NOMO-1 treated with DMSO at 0.1 percent for 48 hours (cell line): ENCODE measurements at regions not wholly inside any gene's neighbourhood (a gene's known extent, or its start where the extent isn't known, plus 50 kb on each side); places are given as distances from the start of the nearest gene placed in this dataset.
"Not testable (repeated sequence)": the region's sequence is repeated elsewhere in the genome, so short reads cannot be mapped to it uniquely, and the experiment has no call there.

Experiments used
- DNase-seq: peaks from one replicate; lab custom pipeline; 2025; ENCODE audit not compliant: unreplicated experiment; lab: John Stamatoyannopoulos, UW

GRCh38 chr5:6081727-6082210 is 296.6 kb downstream of the MED10 start:
- no peak for DNase-seq

DNA sequence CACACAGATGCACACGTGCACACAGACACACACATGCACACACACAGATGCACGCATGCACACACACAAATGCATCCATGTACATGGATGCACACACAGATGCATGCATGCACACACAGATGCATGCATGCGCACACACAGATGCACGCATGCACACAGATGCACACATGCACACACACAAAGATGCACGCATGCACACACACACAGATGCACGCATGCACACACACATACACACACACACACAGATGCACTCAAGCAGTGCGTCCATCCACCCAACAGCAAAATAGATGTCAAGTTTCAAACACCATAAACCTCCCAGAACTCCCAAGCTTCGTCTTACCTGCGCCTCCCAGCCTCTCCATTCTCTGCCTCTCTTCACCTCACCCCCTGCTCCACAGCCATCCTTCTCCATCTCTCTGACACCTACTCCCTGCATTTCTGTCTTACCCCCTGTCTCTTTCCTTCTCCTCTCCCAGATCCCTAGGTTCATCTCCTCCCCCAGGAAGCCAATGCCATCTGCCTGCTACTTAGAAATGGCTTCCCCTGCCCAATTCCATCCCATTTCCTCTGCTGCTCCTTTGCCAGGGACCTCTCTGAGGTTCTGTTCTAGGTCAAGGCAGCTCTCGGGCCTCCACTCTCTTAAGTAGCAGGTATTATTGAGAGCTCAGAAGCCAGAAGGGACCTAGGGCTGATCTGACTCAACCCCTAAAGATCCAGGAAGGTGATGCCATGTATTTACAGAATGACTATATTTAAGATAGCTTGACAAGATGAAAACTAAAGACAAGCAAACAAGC is 297.2 kb downstream of the MED10 start:
- no peak for DNase-seq

DNA sequence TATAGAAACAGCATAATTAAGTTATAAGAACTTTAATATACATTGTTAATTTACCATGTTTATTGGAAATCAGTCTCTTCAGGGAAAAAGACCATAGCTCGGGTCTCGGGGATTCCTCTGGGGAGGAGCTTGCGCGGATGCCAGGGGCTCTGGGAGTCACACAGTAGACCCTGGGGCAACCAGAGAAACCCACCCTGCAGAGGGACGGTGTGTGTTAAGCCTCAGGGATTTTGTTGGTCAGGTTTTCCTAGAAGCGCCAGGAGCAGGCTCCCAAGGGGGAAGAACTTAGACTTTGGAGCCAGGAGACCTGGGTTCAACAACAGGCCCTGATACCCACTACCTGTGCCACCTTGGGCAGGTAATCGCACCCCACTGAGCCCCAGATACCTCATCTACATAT is 297.9 kb downstream of the MED10 start:
- DNase-seq: no peak

- no peak for DNase-seq
These were observed 299.5 kb downstream of the MED10 start for GRCh38 chr5:6078881-6079280.

DNA sequence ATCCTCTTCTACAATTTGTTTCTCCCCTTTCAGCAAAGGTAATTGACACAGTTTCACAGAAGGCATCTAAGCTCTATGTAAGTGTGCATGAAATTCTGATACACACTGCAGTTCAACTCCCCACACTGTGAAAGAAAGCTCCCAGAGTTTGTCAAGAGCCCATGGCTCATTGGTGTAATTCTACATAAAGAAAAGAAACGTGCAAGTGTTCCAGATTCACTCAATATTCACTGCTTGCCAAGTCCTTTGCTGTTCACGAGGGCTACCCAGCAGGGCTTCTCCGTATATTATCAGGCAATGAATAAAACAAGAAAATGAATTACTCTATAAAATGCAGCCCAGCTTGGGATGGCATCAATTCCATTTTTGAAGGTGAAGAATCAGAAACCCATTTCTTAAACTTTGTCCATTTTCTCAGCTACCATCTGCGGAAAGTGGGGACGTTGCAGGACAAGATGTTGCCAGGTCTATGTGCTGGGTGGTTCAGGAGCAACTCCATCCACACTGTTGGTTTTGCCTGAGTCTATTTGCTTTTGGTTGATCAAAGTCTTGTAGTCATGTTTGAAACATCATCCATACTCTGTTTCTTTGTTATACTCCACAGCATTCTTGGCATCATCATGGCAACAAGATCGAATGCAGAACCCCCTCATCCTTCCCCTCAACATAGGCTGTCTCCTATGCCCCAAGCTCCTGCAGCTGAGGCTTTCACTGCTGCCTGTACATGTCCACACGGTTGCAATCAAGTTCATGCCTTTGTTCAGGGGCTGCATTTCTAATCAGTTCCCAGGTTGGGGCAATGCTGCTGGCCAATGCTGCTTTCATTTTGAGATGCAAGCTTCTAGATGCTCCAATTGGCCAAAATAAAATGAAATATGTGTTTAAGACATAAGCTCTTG is 301.8 kb downstream of the MED10 start:
- DNase-seq: no peak

GRCh38 chr5:6072488-6072887 is 305.9 kb downstream of the MED10 start:
- not testable (repeated sequence) for DNase-seq

- no peak for DNase-seq
These were observed 308.7 kb downstream of the MED10 start for GRCh38 chr5:6069496-6070185.

DNA sequence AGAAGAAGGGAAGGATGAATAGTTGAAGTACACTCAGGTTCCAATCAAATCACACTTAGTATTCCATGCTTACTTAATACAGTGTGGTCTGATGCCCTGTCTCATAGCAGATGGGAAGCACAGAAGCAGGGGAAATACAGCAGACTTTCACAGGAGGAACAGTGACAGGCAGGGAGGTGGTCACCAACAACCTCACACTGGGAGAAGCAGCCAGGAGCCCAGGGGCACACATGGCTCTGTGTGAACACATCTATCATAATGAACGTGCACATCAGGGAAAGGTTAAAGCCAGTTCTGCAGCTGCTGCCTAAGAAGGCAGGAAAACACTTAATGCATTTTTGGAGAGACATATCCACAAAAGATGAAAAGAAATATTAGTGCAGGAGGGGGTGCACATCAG is 312.3 kb downstream of the MED10 start:
- no peak for DNase-seq

DNA sequence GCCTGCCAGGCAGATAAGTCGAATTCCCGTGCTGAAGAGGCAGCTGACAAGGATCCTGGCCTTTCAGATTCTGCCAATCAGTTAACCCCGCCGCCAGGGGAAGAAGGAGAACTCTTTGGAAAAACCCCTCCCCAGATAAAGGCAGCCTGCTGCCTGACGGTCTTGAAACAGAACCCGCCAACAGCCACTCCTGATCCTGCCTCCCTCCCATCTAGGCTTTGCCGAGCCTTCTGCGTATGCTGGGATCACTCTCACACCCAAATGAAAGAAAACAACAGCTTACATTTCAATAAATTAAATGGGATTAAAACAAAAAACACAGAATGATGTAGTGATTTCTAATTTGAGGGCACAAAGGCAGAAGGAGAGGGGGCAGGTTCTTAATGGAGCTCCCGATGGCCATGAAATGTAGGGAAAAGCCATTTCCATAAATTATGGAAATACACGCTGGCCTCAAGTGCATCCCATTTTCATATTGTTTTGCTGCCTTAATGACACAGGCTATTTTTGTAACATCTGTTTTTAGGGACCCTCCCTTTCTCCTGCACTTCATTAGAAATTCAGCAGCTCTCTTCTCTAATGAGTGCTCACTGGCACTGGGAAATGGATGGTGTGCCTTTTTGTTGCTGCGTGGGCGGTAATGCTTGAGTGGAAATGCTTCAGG is 319.1 kb downstream of the MED10 start:
- no peak for DNase-seq

DNA sequence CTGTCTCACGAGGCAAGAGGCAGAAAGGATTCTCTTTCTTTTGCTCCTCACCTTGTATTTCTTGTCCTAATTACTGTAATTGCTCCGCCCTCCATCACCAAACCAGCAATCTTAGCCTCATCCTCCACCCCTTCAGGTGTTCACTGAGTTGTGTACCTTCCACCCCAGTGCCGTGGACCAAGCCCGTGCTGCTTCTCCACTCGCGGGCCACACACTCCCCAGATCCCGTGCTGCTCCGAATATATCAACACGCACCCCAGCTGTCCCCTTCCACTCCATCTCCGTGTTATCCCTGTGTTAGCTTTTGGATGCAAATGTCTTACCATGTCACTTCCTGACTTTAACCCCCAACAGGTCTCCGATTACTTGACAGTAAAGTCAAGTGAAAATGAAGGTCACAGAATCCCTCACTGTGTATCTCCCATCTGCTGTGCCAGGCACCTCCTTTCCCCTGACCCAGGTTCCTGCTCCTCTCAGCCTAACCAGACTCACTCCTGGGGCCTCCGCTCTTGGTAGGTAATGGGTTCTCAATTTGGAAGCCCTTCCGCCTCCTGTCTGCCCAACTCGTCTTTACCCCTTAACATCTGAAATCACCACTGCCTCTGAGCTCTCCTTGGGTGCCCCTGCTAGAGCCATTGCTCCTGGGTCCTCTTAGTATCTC is 320.2 kb downstream of the MED10 start:
- no peak for DNase-seq

DNA sequence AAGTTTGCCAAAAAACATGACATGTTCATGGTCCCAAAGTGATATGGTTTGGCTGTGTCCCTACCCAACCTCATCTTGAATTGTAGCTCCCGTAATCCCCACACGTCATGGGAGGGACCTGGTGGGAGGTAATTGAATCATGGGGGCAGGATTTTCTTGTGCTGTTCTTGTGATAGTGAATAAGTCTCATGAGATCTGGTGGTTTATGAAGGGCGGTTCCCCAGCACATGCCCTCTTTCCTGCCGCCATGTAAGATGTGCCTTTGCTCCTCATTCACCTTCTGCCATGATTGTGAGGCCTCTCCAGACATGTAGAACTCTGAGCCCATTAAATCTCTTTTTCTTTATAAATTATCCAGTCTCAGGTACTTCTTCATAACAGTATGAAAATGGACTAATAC is 322.1 kb downstream of the MED10 start:
- DNase-seq: no peak

DNA sequence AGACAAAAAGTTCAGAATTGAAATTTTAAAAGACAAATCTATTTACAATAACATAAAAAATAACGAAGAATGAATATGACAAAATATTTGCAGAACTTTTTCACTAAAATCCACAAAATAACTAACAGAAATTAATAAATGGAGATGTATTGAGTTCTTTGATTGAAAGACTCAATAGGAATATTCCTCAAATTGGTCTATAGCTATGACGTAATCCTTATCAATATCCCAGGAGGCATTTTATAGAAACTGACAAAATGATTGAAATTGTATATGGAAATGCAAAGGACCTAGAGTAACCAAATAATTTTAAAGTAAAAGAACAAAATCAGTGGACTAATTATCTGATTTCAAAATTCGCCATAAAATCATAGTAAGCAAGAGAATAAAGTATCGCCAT is 328.7 kb downstream of the MED10 start:
- DNase-seq: no peak

GRCh38 chr5:6048746-6049145 is 329.6 kb downstream of the MED10 start:
- no peak for DNase-seq

DNA sequence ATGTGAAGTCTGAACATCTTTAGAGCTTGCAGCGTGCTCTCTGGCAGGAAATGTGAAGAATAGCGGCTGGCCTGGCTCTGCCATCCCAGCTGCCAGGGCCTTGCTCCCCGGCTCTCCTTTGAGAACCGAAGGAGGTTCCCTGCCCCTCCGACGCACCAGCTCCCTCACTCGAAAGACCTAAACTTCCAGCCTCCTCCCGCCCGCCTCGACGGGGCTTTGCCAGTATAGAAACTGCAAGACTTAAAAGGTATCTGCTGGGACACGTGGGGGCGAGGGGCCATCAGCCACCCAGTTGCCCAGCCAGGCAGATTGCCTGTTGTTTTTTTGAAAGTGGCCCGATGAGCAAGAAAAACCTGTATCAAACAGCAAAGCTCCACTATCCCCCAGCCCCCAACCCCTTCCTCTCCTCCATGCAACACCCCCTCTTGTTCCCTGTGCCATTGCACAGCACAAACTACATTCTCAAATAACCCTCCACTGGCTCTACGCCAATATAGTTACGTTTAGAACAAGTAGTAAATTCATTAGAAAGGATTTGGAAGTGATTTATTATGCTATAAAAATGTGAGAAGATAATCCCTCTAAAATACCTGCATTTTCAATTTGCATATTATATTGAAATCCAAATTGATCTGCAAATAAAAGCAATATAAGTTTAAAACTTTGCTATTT is 331.9 kb downstream of the MED10 start:
- no peak for DNase-seq

DNA sequence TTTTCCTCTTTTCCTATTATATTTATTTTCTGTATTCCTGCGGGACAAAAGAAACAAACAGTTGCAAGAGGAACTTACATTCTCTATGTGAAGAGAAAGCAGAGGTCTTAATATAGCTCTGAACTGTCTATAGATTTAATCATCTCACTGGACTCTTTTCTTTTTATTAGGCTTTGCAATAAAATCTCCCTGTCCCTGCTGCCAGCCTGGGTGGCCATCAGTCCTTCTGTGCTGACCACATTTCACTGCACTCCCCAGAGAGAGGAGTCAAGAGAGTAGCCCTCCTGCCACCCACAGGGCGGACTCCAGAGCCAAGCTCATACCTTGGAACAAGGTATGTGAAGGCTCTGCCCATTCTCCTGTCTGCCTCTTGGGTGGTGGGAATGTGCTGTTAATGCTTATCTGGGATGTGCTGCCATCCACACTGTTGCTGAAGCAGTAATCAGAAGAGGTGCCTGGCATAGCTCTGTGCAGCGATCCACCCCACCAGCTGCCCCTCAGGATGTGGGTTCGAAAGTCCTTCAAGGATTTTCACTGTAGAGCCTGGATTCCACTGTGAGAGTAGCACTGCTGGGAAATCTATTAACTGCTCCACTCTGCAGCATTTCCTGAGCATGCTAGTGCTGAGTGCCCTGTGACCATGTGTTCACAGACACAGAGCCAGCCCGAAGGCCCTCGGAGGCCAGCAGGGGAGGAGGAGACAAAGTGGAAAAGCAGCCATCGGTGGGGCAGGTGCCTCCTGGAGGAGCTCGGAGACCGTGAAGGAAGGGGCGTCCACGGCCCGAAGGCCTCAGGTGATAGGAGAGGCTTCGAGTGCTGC is 334.6 kb downstream of the MED10 start:
- no peak for DNase-seq

GRCh38 chr5:6041977-6042550 is 336.3 kb downstream of the MED10 start:
- no peak for DNase-seq

- DNase-seq: no peak
These were observed 339.2 kb downstream of the MED10 start for GRCh38 chr5:6039111-6039510.

GRCh38 chr5:6036006-6036405 is 342.3 kb downstream of the MED10 start:
- DNase-seq: no peak

- DNase-seq: no peak
These were observed 348.5 kb downstream of the MED10 start for GRCh38 chr5:6029811-6030271.
